Liver (tissue), 3 donors: ENCODE measurements at regions not wholly inside any gene's neighbourhood (a gene's known extent, or its start where the extent isn't known, plus 50 kb on each side); places are given as distances from the start of the nearest gene placed in this dataset.

ENCODE experiments used
- CTCF ChIP-seq: fragments of 150-350 bp; IDR thresholded peaks from 2 replicates; pipeline ENCODE4 v1.5.1; 2017; ENCODE audit warnings: improper control_type of control experiment, low read depth, low read length; ENCODE audit not compliant: missing input control
- GABPA ChIP-seq, 2 donors: IDR thresholded peaks in 1 of 2; conservative IDR thresholded peaks in 1 of 2; 2 replicates each; pipeline ENCODE4 v1.6.1; 2016; ENCODE audit warnings: antibody characterized with exemption in 2 of 2, mild to moderate bottlenecking in 1 of 2, moderate library complexity in 1 of 2
- HNF4G ChIP-seq: IDR thresholded peaks from 2 replicates; pipeline ENCODE4 v1.6.1; 2016; ENCODE audit warnings: antibody characterized with exemption
- JUND ChIP-seq, 2 donors: IDR thresholded peaks; 2 replicates each; pipeline ENCODE4 v1.6.1; 2016; ENCODE audit warnings: antibody characterized with exemption in 2 of 2
- MAX ChIP-seq: IDR thresholded peaks from 2 replicates; pipeline ENCODE4 v1.6.1; 2016; ENCODE audit warnings: antibody characterized with exemption
- RAD21 ChIP-seq, 2 donors: IDR thresholded peaks; 2 replicates each; pipeline ENCODE4 v1.6.1; 2016; ENCODE audit warnings: antibody characterized with exemption in 2 of 2, mild to moderate bottlenecking in 2 of 2
- REST ChIP-seq: IDR thresholded peaks from 2 replicates; pipeline ENCODE4 v1.6.1; 2016; ENCODE audit warnings: antibody characterized with exemption, mild to moderate bottlenecking
- RXRA ChIP-seq, 2 donors: IDR thresholded peaks; 2 replicates each; pipeline ENCODE4 v1.6.1; 2017 to 2018; ENCODE audit warnings: antibody characterized with exemption in 2 of 2, mild to moderate bottlenecking in 1 of 2
- SP1 ChIP-seq: IDR thresholded peaks from 2 replicates; pipeline ENCODE4 v1.6.1; 2018; ENCODE audit warnings: antibody characterized with exemption, mild to moderate bottlenecking
- TAF1 ChIP-seq: conservative IDR thresholded peaks from 2 replicates; pipeline ENCODE4 v1.6.1; 2016; ENCODE audit warnings: antibody characterized with exemption, mild to moderate bottlenecking
- YY1 ChIP-seq: IDR thresholded peaks from 2 replicates; pipeline ENCODE4 v1.6.1; 2016; ENCODE audit warnings: antibody characterized with exemption, mild to moderate bottlenecking
- TF ChIP-seq, protein P1 (sequence below): IDR thresholded peaks from 2 replicates; pipeline ENCODE4 v1.6.1; 2016; ENCODE audit warnings: antibody characterized with exemption
- donor health status: healthy.
- donor health status: healthy.

DNA sequence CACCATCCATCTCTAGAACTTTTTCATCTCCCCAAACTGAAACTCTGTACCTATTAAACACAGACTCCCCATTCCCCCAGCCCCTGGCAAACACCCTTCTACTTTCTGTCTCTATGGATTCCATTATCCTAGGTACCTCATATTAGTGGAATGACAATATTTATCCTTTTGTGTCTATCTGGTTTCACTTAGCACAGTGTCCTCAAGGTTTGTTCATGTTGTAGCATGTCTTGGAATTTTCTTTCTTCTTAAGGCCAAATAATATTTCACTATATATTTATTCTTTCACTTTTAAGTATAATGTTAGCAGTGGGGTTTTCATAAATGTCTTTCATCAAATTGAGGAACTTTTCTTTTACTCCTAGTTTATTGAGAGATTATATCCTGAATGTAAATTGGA is 56.8 kb upstream of the DSP start:
- TF ChIP-seq HNF4G (no peak), MAX (no peak), REST (no peak), GABPA (IDR thresholded peaks at IDR 0.05 in 1 of 2, conservative IDR thresholded peaks at IDR 0.05 in 1 of 2) (no peak), CTCF (no peak), SP1 (no peak), RXRA (IDR thresholded peaks at IDR 0.05) (no peak), RAD21 (IDR thresholded peaks at IDR 0.05) (no peak), JUND (IDR thresholded peaks at IDR 0.05) (no peak), TAF1 (no peak), YY1 (no peak)
- TF ChIP-seq, protein P1, sequence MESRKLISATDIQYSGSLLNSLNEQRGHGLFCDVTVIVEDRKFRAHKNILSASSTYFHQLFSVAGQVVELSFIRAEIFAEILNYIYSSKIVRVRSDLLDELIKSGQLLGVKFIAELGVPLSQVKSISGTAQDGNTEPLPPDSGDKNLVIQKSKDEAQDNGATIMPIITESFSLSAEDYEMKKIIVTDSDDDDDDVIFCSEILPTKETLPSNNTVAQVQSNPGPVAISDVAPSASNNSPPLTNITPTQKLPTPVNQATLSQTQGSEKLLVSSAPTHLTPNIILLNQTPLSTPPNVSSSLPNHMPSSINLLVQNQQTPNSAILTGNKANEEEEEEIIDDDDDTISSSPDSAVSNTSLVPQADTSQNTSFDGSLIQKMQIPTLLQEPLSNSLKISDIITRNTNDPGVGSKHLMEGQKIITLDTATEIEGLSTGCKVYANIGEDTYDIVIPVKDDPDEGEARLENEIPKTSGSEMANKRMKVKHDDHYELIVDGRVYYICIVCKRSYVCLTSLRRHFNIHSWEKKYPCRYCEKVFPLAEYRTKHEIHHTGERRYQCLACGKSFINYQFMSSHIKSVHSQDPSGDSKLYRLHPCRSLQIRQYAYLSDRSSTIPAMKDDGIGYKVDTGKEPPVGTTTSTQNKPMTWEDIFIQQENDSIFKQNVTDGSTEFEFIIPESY: no peak
